ENCODE measurements at regions not wholly inside any gene's neighbourhood (a gene's known extent, or its start where the extent isn't known, plus 50 kb on each side); places are given as distances from the start of the nearest gene placed in this dataset.

DNA sequence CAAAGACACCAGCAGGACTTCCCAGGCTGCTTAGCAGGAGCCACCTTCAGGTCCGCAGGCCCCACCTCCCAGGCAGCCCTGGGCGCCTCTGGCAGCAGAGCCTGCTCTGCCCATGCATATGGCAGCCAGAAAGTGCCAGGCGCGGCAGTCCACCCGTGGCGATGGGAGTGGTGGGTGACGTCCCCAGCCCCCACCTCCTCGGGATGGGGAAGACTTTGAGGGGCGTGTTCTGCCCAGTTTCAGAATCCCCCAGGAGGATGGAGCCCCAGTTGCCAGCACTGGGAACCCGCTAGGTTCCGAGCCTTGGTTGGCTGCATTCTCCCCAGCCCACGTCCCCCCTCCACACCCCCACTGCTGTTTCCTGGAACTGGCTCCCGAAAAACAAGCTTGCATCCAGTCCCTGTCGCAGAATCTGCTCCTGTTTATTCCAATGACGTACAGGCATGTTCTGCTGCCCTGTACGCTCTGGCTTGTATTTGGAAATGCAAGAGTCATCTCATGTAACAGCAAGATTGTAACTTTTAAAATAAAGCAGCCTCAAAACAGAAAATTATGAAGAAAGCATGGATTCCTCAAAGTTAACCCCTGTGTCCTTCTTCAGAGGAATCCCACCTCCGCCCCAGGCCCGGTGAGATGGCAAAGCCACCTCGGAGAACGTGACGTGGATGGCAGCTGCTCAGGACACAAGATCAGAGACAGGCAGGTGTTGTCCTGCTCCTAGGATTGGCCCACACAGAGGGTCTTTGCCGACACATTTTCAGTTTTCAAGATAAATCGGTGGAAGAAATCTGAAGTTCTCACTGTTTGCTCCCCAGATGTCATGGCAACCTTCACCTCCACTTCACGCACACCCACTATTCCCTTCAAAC, 87.8 kb upstream of the PPP2R2D start:
- no peaks in the 10 kb centered on the region for H3K27me3 Mint-ChIP-seq
- no peaks in the 10 kb centered on the region for H3K36me3 Mint-ChIP-seq (ENCODE audit: low read depth)
- no peaks in the 10 kb centered on the region for H3K4me1 Mint-ChIP-seq
- no peak for DNase-seq
- ChIA-PET POLR2A (no interaction called here), CTCF (no interaction called here)
- H3K4me3 Mint-ChIP-seq, result no peak overlapping the region
- H3K9me3 Mint-ChIP-seq, result no peaks in the 10 kb centered on the region
- no peak overlapping the region for H3K27ac Mint-ChIP-seq

DNA sequence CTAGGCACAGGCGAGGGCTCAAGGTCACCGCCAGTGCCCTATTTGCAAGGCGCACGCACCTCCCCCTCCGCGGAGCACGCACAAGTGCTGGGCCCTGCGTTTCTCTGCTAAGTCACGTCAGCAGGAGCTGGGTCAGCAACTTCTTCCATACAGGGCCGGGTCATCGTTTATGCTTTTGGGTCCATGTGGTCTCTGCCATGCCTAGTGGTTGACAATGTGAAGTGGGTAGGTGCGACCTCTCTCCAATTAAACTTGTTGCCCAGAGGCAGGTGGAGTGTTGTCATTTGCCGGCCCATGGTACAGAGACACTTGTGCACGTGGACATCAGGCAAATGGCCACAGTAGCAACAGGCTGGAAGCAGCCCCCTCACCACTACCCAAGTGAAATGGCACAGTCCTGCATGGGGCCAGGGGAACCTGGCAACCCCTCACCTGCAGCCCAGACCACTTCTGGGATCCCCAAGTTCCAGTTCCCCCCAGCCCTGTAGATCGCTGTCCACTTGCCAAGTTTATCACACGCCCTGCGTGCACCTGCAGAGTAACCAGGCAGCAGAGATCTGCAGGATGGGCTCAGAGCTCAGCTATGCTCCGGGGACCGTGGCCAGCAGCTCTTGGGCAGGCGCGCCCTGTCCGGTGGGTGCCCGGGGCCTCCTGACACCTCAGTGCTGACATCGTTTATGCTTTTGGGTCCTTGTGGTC, 86.1 kb upstream of the PPP2R2D start:
- CTCF ChIA-PET, result no interaction called here
- DNase-seq, result no peak
- POLR2A ChIA-PET, result no interaction called here
- Mint-ChIP-seq H3K9me3 (no peaks in the 10 kb centered on the region), H3K36me3 (ENCODE audit: low read depth) (no peaks in the 10 kb centered on the region), H3K27ac (no peak overlapping the region), H3K4me3 (no peak overlapping the region), H3K4me1 (no peaks in the 10 kb centered on the region), H3K27me3 (no peaks in the 10 kb centered on the region)

DNA sequence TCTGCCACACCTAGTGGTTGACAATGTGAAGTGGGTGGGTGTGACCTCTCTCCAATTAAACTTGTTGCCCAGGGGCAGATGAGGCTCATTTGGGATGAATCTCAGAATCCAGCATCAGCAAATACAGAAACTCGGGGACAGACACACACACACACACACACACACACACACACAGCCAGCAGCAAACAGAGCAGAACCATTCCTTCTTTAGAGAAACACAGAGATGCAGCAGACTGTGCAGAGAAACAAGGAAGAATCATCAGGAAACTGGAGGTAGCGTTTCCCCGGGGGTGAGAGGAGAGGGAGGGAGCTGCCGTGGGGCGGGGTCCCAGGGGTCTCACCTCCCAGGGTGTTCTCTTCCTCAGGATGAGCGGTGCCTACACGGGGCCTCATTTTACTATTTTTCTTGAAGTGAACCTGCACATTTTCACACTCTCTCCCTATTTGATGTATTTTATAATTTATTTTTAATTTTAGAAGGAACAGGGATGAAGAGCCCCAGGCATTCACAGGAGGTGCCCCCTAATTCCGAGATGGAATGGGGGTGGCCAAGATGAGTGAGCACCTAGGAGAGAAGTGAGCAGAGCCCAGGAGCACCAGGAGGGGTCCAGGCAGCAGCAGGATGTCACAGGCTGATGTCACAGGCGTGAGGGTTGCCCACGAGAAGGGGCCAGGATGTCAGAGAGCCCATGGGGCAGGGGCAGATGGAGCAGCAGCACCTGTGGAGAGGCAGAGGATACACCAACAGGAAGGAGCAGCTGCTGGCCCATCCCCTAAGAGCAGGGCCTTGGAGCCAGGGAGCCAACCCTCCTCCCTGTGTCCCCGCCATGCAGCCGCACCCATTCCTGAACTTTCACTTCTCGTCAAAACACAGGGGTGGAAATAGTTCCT, 85.3 kb upstream of the PPP2R2D start:
- no peak for DNase-seq
- Mint-ChIP-seq H3K27me3 (no peaks in the 10 kb centered on the region), H3K36me3 (ENCODE audit: low read depth) (no peaks in the 10 kb centered on the region), H3K9me3 (no peaks in the 10 kb centered on the region), H3K27ac (no peak overlapping the region), H3K4me1 (no peaks in the 10 kb centered on the region), H3K4me3 (no peak overlapping the region)
- CTCF ChIA-PET, result no interaction called here
- POLR2A ChIA-PET, result no interaction called here

DNA sequence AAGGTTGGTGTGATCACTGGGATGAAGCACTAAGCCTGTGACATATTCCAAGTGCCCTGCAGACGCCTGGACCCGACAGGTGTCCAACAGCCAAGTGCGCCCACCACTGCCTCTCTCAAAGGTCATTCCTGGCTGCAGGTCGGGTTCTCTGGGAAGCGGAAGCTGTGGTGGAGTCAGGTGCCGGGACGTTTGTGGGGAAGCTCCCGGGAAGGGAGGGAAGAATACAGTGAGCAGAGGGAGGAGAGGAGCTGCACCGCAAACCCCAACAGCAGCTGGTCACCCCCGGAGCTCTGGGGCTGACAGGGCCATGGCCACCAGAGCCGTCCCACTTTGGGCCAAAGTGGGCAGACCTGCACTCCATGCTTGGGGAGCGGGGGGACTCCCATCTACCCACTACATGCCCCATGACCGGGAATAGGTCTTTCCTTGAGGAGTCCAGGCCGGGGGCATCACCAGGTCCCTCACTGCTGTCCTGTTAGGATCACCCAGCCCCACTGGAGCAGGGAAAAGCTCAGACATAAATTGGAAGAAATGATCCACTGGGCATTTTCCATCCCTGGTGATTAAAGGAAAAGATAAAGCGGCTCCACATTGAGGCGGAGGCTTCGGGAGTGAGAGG, 84.5 kb upstream of the PPP2R2D start:
- no peak overlapping the region for H3K4me3 Mint-ChIP-seq

DNA sequence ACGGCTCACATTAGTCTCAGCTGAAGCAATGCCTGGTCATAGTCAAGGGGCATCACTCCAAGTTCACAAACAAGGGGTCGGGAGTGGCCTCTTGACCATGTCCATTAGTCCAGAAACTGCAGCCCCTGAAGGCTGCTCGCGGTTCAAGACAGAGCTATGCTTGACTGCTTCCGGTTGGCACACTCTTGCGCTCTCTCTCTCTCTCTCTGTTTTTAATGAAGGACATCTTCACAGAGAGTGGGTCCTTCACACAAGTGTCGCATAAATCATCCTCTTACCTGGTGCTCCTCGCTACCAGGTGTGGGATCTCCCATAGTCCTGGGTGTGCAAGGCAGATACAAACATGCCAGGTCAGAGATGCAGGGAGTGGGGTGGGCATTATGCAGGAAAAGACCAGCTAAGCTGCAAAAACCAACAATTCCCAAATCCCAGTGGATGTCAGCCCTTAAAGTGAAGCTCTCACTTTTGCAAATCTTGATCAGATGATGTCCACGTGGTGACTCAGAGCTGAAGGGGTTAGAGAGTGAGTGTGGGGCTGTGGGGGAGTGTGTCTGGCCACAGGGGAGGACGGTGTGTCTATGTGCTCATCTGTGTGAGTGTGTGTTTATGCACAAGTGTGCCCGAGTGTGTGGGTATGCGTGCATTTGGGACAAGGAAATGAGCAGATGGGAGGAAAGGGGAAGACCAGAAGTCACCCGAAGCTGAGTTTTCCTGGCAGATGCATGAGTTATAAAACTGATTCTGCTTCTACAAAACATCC, 83.7 kb upstream of the PPP2R2D start:
- ChIA-PET POLR2A (no interaction called here), CTCF (no interaction called here)
- no peaks in the 10 kb centered on the region for H3K36me3 Mint-ChIP-seq (ENCODE audit: low read depth)
- no peaks in the 10 kb centered on the region for H3K4me1 Mint-ChIP-seq
- H3K9me3 Mint-ChIP-seq, result no peaks in the 10 kb centered on the region
- no peak overlapping the region for H3K4me3 Mint-ChIP-seq
- no peaks in the 10 kb centered on the region for H3K27me3 Mint-ChIP-seq
- H3K27ac Mint-ChIP-seq, result no peak overlapping the region
- DNase-seq, result no peak

More for the DNA sequence above, 84.5 kb upstream of the PPP2R2D start:
- Mint-ChIP-seq H3K36me3 (ENCODE audit: low read depth) (no peaks in the 10 kb centered on the region), H3K27me3 (no peaks in the 10 kb centered on the region), H3K9me3 (no peaks in the 10 kb centered on the region), H3K27ac (no peak overlapping the region), H3K4me1 (no peaks in the 10 kb centered on the region)
- ChIA-PET POLR2A (no interaction called here), CTCF (no interaction called here)
- no peak for DNase-seq

DNA sequence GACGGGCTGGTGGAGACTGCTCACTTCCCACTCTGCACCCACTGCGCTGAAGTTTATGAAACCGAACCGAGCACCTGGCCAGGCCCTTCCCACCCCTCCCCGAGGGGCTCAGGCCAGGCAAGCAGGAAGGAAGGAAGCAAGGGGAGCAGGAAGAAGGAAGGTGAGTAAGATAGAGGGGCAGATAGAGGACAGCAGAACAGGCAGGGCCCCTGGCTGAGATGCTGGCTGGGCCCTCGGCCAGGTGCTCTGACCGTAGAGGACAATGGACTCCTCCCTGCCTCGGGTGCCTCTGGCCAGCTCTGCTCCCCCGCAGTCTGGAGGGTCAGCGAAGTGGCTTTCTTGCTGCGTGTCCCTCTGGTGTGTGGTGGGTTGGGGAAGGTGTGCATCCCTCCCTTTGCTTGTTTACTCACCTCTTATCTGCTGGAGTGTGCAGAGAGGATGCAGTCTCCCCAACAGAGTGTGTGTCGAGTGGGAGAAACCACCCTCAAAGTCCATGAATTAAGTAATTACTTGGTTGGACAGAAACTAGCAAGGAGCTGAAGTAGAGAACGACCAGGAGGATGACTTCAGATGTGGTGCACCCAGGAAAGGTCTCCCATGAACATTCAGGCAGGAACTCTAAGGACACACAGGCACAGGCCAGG, 82.8 kb upstream of the PPP2R2D start:
- no peaks in the 10 kb centered on the region for H3K9me3 Mint-ChIP-seq
- no peaks in the 10 kb centered on the region for H3K36me3 Mint-ChIP-seq (ENCODE audit: low read depth)
- H3K27me3 Mint-ChIP-seq, result no peaks in the 10 kb centered on the region
- ChIA-PET CTCF (no interaction called here), POLR2A (no interaction called here)
- H3K27ac Mint-ChIP-seq, result no peak overlapping the region
- H3K4me3 Mint-ChIP-seq, result no peak overlapping the region
- DNase-seq, result no peak
- H3K4me1 Mint-ChIP-seq, result no peaks in the 10 kb centered on the region

DNA sequence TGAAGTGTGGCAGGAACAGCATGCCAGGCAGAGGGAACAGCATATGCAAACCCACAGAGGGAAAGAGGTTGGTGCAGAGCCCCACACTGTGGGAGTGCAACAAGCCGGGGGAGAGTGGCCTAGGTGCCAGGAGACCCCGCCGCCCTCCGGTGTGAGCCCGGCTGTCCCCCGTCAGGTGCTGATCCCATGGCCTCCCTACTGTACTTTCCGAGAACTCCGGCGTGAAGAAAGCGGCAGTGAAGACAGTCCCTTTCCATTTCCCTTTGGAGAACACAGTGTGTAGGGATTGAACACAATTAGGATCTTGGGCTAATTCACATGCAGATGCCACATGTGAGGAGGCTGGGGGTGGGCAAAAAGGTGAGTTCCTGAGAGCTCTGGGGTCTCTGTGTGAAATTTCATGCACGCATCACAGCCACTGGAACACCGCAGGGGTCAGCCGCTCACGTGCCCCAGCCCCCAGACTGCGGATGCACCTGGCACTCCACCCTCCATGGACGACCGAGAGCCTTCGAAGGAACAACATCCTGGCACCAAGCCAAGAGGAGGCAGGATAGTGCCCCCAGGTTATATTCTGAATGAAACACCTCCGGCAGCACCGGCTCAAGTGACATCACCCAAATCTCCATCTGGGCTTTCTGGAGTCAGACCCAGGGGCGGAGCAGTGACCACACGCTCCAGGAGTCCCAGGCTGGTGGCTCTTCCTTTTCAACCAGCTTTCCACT, 82.1 kb upstream of the PPP2R2D start:
- no peaks in the 10 kb centered on the region for H3K27me3 Mint-ChIP-seq
- ChIA-PET POLR2A (no interaction called here), CTCF (interaction anchor here (0.7 kb wide), 1 partner anchor 268 kb away, joined by 3 read pairs; no protein-coding TSS in a partner anchor)
- H3K9me3 Mint-ChIP-seq, result no peaks in the 10 kb centered on the region
- DNase-seq, result no peak
- H3K4me1 Mint-ChIP-seq, result no peaks in the 10 kb centered on the region
- no peaks in the 10 kb centered on the region for H3K36me3 Mint-ChIP-seq (ENCODE audit: low read depth)
- no peak overlapping the region for H3K4me3 Mint-ChIP-seq
- no peak overlapping the region for H3K27ac Mint-ChIP-seq

DNA sequence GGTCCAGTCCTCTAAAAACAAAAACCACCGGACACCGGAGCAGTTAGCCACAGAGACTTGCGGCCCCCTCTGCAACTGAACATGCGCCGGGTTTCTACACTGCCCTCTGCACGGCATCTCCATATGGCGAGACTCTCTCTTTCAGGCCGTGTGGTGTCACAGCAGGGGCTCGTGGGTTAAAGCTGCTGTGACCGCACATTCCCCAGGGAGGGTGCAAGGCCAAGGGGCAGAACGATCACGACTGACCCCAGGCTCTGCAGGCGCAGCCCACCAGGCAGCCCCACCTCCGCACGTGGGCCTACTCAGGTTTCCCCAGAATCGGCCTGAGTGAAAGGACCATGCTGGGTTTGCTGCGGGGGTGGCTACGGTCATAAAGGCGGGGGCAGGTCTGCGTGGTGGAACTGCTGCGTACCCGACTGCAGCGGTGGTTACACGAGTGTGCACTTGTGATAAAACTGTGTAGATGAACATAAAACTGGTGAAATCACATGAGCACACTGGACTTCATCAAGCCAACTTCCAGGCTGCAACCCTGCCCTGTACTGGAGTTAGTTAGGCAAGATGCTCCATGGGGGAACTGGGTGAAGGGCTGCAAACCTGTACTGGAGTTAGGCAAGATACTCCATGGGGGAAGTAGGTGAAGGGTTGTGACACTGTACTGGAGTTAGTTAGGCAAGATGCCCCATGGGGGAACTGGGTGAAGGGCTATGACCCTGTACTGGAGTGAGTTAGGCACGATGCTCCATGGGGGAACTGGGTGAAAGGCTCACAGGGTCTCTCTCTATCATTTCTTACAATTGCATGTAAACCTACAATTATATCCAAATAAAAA, 81.4 kb upstream of the PPP2R2D start:
- ChIA-PET POLR2A (no interaction called here), CTCF (interaction anchor here (0.7 kb wide), 1 partner anchor 267 kb away, joined by 3 read pairs; no protein-coding TSS in a partner anchor)
- DNase-seq, result no peak
- Mint-ChIP-seq H3K27ac (no peak overlapping the region), H3K4me3 (no peak overlapping the region), H3K4me1 (no peaks in the 10 kb centered on the region), H3K27me3 (no peaks in the 10 kb centered on the region), H3K36me3 (ENCODE audit: low read depth) (no peaks in the 10 kb centered on the region), H3K9me3 (no peaks in the 10 kb centered on the region)

DNA sequence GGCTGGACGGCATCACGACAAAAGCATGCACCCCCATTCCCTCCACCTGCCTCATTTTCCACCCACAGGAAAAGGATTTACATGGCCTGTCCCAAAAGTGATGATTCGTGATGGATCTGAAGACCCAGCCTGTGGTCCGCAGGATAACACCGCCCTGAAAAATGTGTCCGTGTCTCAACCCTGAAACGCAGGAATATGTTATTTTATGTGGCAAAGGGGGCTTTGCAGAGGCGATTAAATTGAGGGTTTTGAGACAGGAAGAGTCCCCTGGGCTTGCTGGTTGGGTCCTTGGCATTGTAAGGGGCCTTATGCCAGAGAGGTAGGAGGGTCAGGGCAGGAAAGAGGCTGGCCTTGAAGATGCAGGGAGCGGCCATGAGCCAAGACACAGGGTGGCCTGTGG, 80.2 kb upstream of the PPP2R2D start:
- H3K27ac Mint-ChIP-seq, result no peak overlapping the region
- no peaks in the 10 kb centered on the region for H3K4me1 Mint-ChIP-seq
- no peaks in the 10 kb centered on the region for H3K9me3 Mint-ChIP-seq
- H3K4me3 Mint-ChIP-seq, result no peak overlapping the region
- CTCF ChIA-PET, result no interaction called here
- H3K36me3 Mint-ChIP-seq (ENCODE audit: low read depth), result no peaks in the 10 kb centered on the region
- POLR2A ChIA-PET, result no interaction called here
- no peak for DNase-seq
- peaks cover 2% of the 10 kb centered on the region for H3K27me3 Mint-ChIP-seq

DNA sequence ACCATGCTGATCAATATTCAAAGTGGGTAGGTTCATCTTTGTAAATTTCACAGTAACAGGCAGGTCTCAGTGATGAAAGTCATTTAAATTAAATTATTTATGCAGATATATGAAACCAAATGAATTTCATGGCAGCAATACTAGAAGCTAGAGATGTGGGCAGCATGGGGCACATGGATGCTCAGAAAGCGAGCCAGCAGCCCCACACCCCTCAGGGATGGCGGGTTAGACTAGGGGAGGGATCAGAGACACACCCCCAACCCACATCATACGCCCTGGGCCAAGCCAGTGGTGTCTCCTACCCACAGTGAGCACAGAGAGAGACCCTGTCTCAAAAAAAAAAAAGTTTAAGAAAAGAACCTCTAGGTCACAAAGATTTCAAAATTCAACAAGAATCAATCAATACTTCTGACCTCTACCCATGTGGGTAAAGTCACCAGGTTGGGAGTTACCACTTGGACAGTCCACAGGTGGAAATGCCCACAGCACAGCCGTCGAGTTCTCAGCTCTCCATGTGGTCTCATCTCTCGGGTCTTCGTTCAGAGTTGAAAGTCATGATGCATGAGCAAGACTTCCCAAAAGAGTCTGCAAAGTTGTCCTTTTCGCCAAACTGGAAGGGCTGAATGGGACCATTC, 79.3 kb upstream of the PPP2R2D start:
- no peak for DNase-seq
- CTCF ChIA-PET, result interaction anchor here (0.7 kb wide), 1 partner anchor 1904 kb away, joined by 3 read pairs; no protein-coding TSS in a partner anchor
- Mint-ChIP-seq H3K36me3 (ENCODE audit: low read depth) (no peaks in the 10 kb centered on the region), H3K27me3 (peaks cover 2% of the 10 kb centered on the region), H3K4me3 (no peak overlapping the region), H3K4me1 (no peaks in the 10 kb centered on the region), H3K9me3 (no peaks in the 10 kb centered on the region), H3K27ac (no peak overlapping the region)
- POLR2A ChIA-PET, result no interaction called here
